OCI-LY3 (cell line): ENCODE measurements at regions not wholly inside any gene's neighbourhood (a gene's known extent, or its start where the extent isn't known, plus 50 kb on each side); places are given as distances from the start of the nearest gene placed in this dataset.

Experiments
- H2AFZ ChIP-seq: fragments of 200-600, 300-600 bp; shearing (Covaris generic); 2 replicates; pipeline ENCODE4 v1.6.0; 2014; ENCODE audit warnings: antibody characterized with exemption, low read depth, low read length
- H3K27ac ChIP-seq: fragments of 200-600, 300-600 bp; sonication (generic); 2 replicates; pipeline ENCODE4 v1.5.1; 2014; ENCODE audit warnings: mild to moderate bottlenecking, low read length, moderate library complexity, mixed read lengths
- H3K27me3 ChIP-seq: fragments of 200-600, 300-600 bp; sonication (generic); 2 replicates; pipeline ENCODE4 v1.6.1; 2014; ENCODE audit warnings: low read depth, low read length, mixed read lengths
- H3K36me3 ChIP-seq: fragments of 200-600, 300-600 bp; sonication (generic); replicated peaks from 2 replicates; pipeline ENCODE3; 2014; ENCODE audit warnings: low read depth, low read length, mixed read lengths
- H3K4me1 ChIP-seq: fragments of 300-600, 200-600 bp; sonication (generic); 2 replicates; pipeline ENCODE4 v1.6.1; 2014; ENCODE audit warnings: low read length, mixed read lengths
- H3K4me2 ChIP-seq: fragments of 200-600, 300-600 bp; sonication (generic); 2 replicates; pipeline ENCODE4 v1.6.1; 2014; ENCODE audit warnings: low read length, mixed read lengths
- H3K4me3 ChIP-seq: fragments of 300-600, 200-600 bp; sonication (generic); 2 replicates; pipeline ENCODE4 v1.5.1; 2014; ENCODE audit warnings: antibody characterized with exemption, mild to moderate bottlenecking, low read length, moderate library complexity
- H3K79me2 ChIP-seq: fragments of 300-600, 200-600 bp; shearing (Covaris generic); 2 replicates; pipeline ENCODE4 v1.6.1; 2014; ENCODE audit warnings: mild to moderate bottlenecking, low read length, mixed read lengths
- H3K9ac ChIP-seq: fragments of 300-600, 200-600 bp; shearing (Covaris generic); 2 replicates; pipeline ENCODE4 v1.6.0; 2014; ENCODE audit warnings: mild to moderate bottlenecking, low read length, moderate library complexity
- H3K9me3 ChIP-seq: fragments of 200-600, 300-600 bp; shearing (Covaris generic); 2 replicates; pipeline ENCODE4 v1.6.1; 2014; ENCODE audit warnings: low read length, mixed read lengths; ENCODE audit not compliant: insufficient read depth
- H4K20me1 ChIP-seq: fragments of 200-600, 300-600 bp; sonication (generic); 2 replicates; pipeline ENCODE4 v1.6.1; 2016; ENCODE audit warnings: low read length, mixed read lengths; ENCODE audit not compliant: insufficient read depth
- CTCF ChIP-seq: fragments of 200-600, 300-600 bp; sonication (generic); IDR thresholded peaks from 2 replicates; pipeline ENCODE4 v1.5.1; 2014; ENCODE audit warnings: antibody characterized with exemption, low read length, low read depth
- EZH2phosphoT487 ChIP-seq: fragments of 200-600 bp; shearing (Covaris generic); IDR thresholded peaks from 2 replicates; pipeline ENCODE4 v1.6.1; 2018; ENCODE audit warnings: antibody characterized with exemption, mixed run types, low read depth

GRCh38 chr17:72349491-72349995 lies 228.7 kb downstream of the SOX9 start:
- Histone ChIP-seq H3K36me3 (no peaks in the 10 kb centered on the region), H3K27me3 (peaks cover 4% of the 10 kb centered on the region), H3K9me3 (no peaks in the 10 kb centered on the region), H3K79me2 (no peaks in the 10 kb centered on the region), H3K4me3 (no peak overlapping the region), H3K4me2 (no peak overlapping the region), H3K4me1 (peaks cover 6% of the 10 kb centered on the region), H4K20me1 (no peaks in the 10 kb centered on the region), H2AFZ (no peak overlapping the region), H3K9ac (no peak overlapping the region), H3K27ac (no peak overlapping the region)
- TF ChIP-seq CTCF = no peak

GRCh38 chr17:72350073-72350472 lies 229.3 kb downstream of the SOX9 start:
- no peaks in the 10 kb centered on the region for H3K79me2 ChIP-seq
- H3K27ac ChIP-seq = no peak overlapping the region
- peaks cover 4% of the 10 kb centered on the region for H3K27me3 ChIP-seq
- peaks cover 1% of the 10 kb centered on the region for H3K4me1 ChIP-seq
- no peaks in the 10 kb centered on the region for H3K9me3 ChIP-seq
- no peak overlapping the region for H3K4me3 ChIP-seq
- H3K9ac ChIP-seq = no peak overlapping the region
- no peak for TF ChIP-seq EZH2phosphoT487
- no peaks in the 10 kb centered on the region for H3K36me3 ChIP-seq
- H4K20me1 ChIP-seq = no peaks in the 10 kb centered on the region
- no peak overlapping the region for H2AFZ ChIP-seq
- no peak overlapping the region for H3K4me2 ChIP-seq

- peaks cover 4% of the 10 kb centered on the region for H3K27me3 ChIP-seq
- no peak overlapping the region for H3K27ac ChIP-seq
- TF ChIP-seq CTCF = no peak
- TF ChIP-seq EZH2phosphoT487 = no peak
- H3K4me3 ChIP-seq = no peak overlapping the region
- H4K20me1 ChIP-seq = no peaks in the 10 kb centered on the region
- no peaks in the 10 kb centered on the region for H3K36me3 ChIP-seq
- H3K4me1 ChIP-seq = no peaks in the 10 kb centered on the region
- no peak overlapping the region for H2AFZ ChIP-seq
- H3K9ac ChIP-seq = no peak overlapping the region
- no peaks in the 10 kb centered on the region for H3K9me3 ChIP-seq
- no peaks in the 10 kb centered on the region for H3K79me2 ChIP-seq
- no peak overlapping the region for H3K4me2 ChIP-seq
These were observed 230.5 kb downstream of the SOX9 start for GRCh38 chr17:72351365-72351764.

GRCh38 chr17:72351884-72352346 lies 231.1 kb downstream of the SOX9 start:
- Histone ChIP-seq H3K9ac (no peak overlapping the region), H3K79me2 (no peaks in the 10 kb centered on the region), H3K4me3 (no peak overlapping the region), H3K4me2 (no peak overlapping the region), H2AFZ (no peak overlapping the region), H4K20me1 (no peaks in the 10 kb centered on the region), H3K27ac (no peak overlapping the region), H3K27me3 (peaks cover 4% of the 10 kb centered on the region), H3K4me1 (no peaks in the 10 kb centered on the region), H3K9me3 (no peaks in the 10 kb centered on the region), H3K36me3 (no peaks in the 10 kb centered on the region)
- no peak for TF ChIP-seq EZH2phosphoT487
- TF ChIP-seq CTCF = no peak

- no peak overlapping the region for H3K27ac ChIP-seq
- H4K20me1 ChIP-seq = no peaks in the 10 kb centered on the region
- no peak for TF ChIP-seq CTCF
- no peak for TF ChIP-seq EZH2phosphoT487
- no peaks in the 10 kb centered on the region for H3K36me3 ChIP-seq
- no peak overlapping the region for H3K9ac ChIP-seq
- H3K4me2 ChIP-seq = no peak overlapping the region
- no peaks in the 10 kb centered on the region for H3K79me2 ChIP-seq
- no peaks in the 10 kb centered on the region for H3K4me1 ChIP-seq
- H3K27me3 ChIP-seq = peaks cover 4% of the 10 kb centered on the region; the same call in 1 of the 2 replicates
- H3K4me3 ChIP-seq = no peak overlapping the region
- no peak overlapping the region for H2AFZ ChIP-seq
- H3K9me3 ChIP-seq = no peaks in the 10 kb centered on the region
These were observed 232.7 kb downstream of the SOX9 start for GRCh38 chr17:72353502-72353901.
